ENCODE measurements at regions not wholly inside any gene's neighbourhood (a gene's known extent, or its start where the extent isn't known, plus 50 kb on each side); places are given as distances from the start of the nearest gene placed in this dataset.

- TF ChIP-seq, protein P1, sequence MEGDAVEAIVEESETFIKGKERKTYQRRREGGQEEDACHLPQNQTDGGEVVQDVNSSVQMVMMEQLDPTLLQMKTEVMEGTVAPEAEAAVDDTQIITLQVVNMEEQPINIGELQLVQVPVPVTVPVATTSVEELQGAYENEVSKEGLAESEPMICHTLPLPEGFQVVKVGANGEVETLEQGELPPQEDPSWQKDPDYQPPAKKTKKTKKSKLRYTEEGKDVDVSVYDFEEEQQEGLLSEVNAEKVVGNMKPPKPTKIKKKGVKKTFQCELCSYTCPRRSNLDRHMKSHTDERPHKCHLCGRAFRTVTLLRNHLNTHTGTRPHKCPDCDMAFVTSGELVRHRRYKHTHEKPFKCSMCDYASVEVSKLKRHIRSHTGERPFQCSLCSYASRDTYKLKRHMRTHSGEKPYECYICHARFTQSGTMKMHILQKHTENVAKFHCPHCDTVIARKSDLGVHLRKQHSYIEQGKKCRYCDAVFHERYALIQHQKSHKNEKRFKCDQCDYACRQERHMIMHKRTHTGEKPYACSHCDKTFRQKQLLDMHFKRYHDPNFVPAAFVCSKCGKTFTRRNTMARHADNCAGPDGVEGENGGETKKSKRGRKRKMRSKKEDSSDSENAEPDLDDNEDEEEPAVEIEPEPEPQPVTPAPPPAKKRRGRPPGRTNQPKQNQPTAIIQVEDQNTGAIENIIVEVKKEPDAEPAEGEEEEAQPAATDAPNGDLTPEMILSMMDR (IDR thresholded peaks at IDR 0.05 in 2 of 3, conservative IDR thresholded peaks at IDR 0.05 in 1 of 3; ENCODE audit: borderline replicate concordance in 1 of 3, insufficient read depth in 1 of 3, low read depth in 2 of 3, low read length in 2 of 3): no peak
- no peak for TF ChIP-seq YY1 (IDR thresholded peaks at IDR 0.05; ENCODE audit: extremely low read depth, insufficient replicate concordance, low read depth, low read length)
- TF ChIP-seq SRF (IDR thresholded peaks at IDR 0.05; ENCODE audit: low read depth): no peak
- TF ChIP-seq REST (IDR thresholded peaks at IDR 0.05; ENCODE audit: low read depth): no peak
- TF ChIP-seq EZH2 (IDR thresholded peaks at IDR 0.05): no peak
- TF ChIP-seq, protein P2, sequence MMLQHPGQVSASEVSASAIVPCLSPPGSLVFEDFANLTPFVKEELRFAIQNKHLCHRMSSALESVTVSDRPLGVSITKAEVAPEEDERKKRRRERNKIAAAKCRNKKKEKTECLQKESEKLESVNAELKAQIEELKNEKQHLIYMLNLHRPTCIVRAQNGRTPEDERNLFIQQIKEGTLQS (IDR thresholded peaks at IDR 0.05): no peak
- no peak for TF ChIP-seq ZNF274 (IDR thresholded peaks at IDR 0.05; ENCODE audit: low read depth, low read length)
- TF ChIP-seq, protein P3, sequence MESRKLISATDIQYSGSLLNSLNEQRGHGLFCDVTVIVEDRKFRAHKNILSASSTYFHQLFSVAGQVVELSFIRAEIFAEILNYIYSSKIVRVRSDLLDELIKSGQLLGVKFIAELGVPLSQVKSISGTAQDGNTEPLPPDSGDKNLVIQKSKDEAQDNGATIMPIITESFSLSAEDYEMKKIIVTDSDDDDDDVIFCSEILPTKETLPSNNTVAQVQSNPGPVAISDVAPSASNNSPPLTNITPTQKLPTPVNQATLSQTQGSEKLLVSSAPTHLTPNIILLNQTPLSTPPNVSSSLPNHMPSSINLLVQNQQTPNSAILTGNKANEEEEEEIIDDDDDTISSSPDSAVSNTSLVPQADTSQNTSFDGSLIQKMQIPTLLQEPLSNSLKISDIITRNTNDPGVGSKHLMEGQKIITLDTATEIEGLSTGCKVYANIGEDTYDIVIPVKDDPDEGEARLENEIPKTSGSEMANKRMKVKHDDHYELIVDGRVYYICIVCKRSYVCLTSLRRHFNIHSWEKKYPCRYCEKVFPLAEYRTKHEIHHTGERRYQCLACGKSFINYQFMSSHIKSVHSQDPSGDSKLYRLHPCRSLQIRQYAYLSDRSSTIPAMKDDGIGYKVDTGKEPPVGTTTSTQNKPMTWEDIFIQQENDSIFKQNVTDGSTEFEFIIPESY (IDR thresholded peaks at IDR 0.05; ENCODE audit: extremely low read depth, insufficient replicate concordance, low read length): no peak
- no peak for TF ChIP-seq POLR2A (IDR thresholded peaks at IDR 0.05; ENCODE audit: borderline replicate concordance, extremely low read depth, insufficient read depth, insufficient read length)
- no peak for TF ChIP-seq POLR2AphosphoS5 (IDR thresholded peaks at IDR 0.05; ENCODE audit: low read depth, low read length)
- TF ChIP-seq JUND (IDR thresholded peaks at IDR 0.05): no peak
- TF ChIP-seq SIN3A (IDR thresholded peaks at IDR 0.05; ENCODE audit: low read depth): no peak
- TF ChIP-seq, protein P4, sequence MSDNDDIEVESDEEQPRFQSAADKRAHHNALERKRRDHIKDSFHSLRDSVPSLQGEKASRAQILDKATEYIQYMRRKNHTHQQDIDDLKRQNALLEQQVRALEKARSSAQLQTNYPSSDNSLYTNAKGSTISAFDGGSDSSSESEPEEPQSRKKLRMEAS (IDR thresholded peaks at IDR 0.05): no peak
These were observed 125.1 kb downstream of the PRRX1 start for GRCh38 chr1:170789063-170789462.
